Hepatocyte (in vitro differentiated cells): ENCODE measurements at regions not wholly inside any gene's neighbourhood (a gene's known extent, or its start where the extent isn't known, plus 50 kb on each side); places are given as distances from the start of the nearest gene placed in this dataset.

ENCODE experiments used
- DNase-seq: peaks from one replicate; pipeline ENCODE4 v3.0.0-alpha.2; 2016; ENCODE audit warnings: low spot score
- H2AFZ ChIP-seq: fragments of 200-600 bp; sonication (generic); 2 replicates; pipeline ENCODE4 v1.6.0; 2016; ENCODE audit warnings: antibody characterized with exemption, mild to moderate bottlenecking
- H3K27ac ChIP-seq: fragments of 200-600 bp; sonication (generic); 2 replicates; pipeline ENCODE4 v1.5.1; 2016; ENCODE audit warnings: mild to moderate bottlenecking
- H3K27me3 ChIP-seq: fragments of 200-600 bp; sonication (generic); 2 replicates; pipeline ENCODE4 v1.6.1; 2016
- H3K36me3 ChIP-seq: fragments of 200-600 bp; sonication (generic); replicated peaks from 2 replicates; pipeline ENCODE4 v1.5.1; 2016; ENCODE audit warnings: low read depth; ENCODE audit not compliant: insufficient read depth
- H3K4me1 ChIP-seq: fragments of 200-600 bp; sonication (generic); 2 replicates; pipeline ENCODE4 v1.5.1; 2016; ENCODE audit warnings: mild to moderate bottlenecking, moderate library complexity; ENCODE audit not compliant: insufficient read depth
- H3K4me2 ChIP-seq: fragments of 200-600 bp; sonication (generic); 2 replicates; pipeline ENCODE4 v1.6.0; 2016
- H3K4me3 ChIP-seq: fragments of 200-600 bp; sonication (generic); 2 replicates; pipeline ENCODE4 v1.5.1; 2016; ENCODE audit warnings: mild to moderate bottlenecking
- H3K79me2 ChIP-seq: fragments of 200-600 bp; sonication (generic); 2 replicates; pipeline ENCODE4 v1.6.0; 2017; ENCODE audit warnings: mild to moderate bottlenecking
- H3K9me2 ChIP-seq: fragments of 200-600 bp; sonication (generic); replicated peaks from 2 replicates; pipeline ENCODE4 v1.6.0; 2017; ENCODE audit warnings: mild to moderate bottlenecking; ENCODE audit not compliant: insufficient read depth
- H3K9me3 ChIP-seq: fragments of 200-600 bp; sonication (generic); 2 replicates; pipeline ENCODE4 v1.5.1; 2016; ENCODE audit warnings: low read depth, mild to moderate bottlenecking
- H4K20me1 ChIP-seq: fragments of 200-600 bp; sonication (generic); 2 replicates; pipeline ENCODE4 v1.6.0; 2016; ENCODE audit warnings: mild to moderate bottlenecking; ENCODE audit not compliant: insufficient read depth, poor library complexity, severe bottlenecking
- EZH2 ChIP-seq: fragments of 200-600 bp; sonication (generic); IDR thresholded peaks from 2 replicates; pipeline ENCODE4 v1.6.1; 2016; ENCODE audit warnings: antibody characterized with exemption, mild to moderate bottlenecking, borderline replicate concordance
- EZH2phosphoT487 ChIP-seq: fragments of 200-600 bp; sonication (generic); IDR thresholded peaks from one replicate; pipeline ENCODE4 v1.6.1; 2018; ENCODE audit warnings: antibody characterized with exemption, mild to moderate bottlenecking, low read depth, moderate library complexity; ENCODE audit not compliant: unreplicated experiment, severe bottlenecking
- WGBS: methylation state at CpG from one replicate; pipeline ENCODE4 v1.1.6; 2016; ENCODE audit warnings: low lambda C conversion rate; ENCODE audit errors: missing lambda C conversion rate; 5-methylcytosine and 5-hydroxymethylcytosine counted together
- TF ChIP-seq, protein P1 (sequence below): fragments of 200-600 bp; sonication (generic); IDR thresholded peaks from 2 replicates; pipeline ENCODE4 v1.5.1; 2016; ENCODE audit warnings: antibody characterized with exemption, mild to moderate bottlenecking; ENCODE audit not compliant: poor library complexity

DNA sequence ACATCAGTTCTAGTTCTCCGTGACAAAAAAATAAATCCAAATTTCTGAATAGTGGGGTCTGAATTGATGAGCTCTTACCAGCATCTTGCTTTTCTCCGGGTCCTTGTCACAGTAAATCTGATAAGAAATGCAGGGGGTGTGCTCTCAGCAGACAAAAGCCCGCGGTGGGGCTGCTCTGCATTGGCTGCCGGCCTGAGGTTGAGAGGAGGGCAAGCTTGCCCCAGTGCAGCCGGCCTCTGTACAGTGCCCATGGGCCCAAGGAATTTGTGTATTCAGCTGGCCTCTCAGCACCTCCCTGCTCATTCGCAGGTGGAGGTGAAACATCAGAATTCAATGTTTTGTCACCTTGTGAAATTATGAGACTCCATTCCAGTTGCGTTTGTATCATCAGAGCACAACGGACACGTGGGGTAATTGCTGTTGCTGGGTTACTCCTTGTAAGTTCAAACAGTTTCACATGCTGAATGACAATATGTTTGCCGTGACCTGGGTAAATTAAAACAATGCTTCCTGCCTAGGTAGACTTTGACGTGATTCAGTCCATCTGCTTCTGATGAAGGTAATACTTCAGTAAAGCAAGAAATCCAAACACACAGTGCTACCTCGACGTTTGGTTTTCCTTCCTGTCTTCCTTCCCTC, 596.4 kb downstream of the MID1IP1 start:
- H3K36me3 ChIP-seq, result no peaks in the 10 kb centered on the region
- no peaks in the 10 kb centered on the region for H3K79me2 ChIP-seq
- no peaks in the 10 kb centered on the region for H3K9me2 ChIP-seq
- H4K20me1 ChIP-seq, result no peaks in the 10 kb centered on the region
- no peak for DNase-seq
- H3K9me3 ChIP-seq, result no peaks in the 10 kb centered on the region
- H3K27ac ChIP-seq, result no peak overlapping the region
- no peak for TF ChIP-seq EZH2
- TF ChIP-seq, protein P1, sequence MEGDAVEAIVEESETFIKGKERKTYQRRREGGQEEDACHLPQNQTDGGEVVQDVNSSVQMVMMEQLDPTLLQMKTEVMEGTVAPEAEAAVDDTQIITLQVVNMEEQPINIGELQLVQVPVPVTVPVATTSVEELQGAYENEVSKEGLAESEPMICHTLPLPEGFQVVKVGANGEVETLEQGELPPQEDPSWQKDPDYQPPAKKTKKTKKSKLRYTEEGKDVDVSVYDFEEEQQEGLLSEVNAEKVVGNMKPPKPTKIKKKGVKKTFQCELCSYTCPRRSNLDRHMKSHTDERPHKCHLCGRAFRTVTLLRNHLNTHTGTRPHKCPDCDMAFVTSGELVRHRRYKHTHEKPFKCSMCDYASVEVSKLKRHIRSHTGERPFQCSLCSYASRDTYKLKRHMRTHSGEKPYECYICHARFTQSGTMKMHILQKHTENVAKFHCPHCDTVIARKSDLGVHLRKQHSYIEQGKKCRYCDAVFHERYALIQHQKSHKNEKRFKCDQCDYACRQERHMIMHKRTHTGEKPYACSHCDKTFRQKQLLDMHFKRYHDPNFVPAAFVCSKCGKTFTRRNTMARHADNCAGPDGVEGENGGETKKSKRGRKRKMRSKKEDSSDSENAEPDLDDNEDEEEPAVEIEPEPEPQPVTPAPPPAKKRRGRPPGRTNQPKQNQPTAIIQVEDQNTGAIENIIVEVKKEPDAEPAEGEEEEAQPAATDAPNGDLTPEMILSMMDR, result no peak
- TF ChIP-seq EZH2phosphoT487, result no peak
- peaks cover 6% of the 10 kb centered on the region for H3K4me1 ChIP-seq
- H2AFZ ChIP-seq, result no peak overlapping the region
- WGBS, result 54% methylated on average over 14 of the region's 14 CpGs
- no peaks in the 10 kb centered on the region for H3K27me3 ChIP-seq
- no peak overlapping the region for H3K4me2 ChIP-seq
- no peak overlapping the region for H3K4me3 ChIP-seq

DNA sequence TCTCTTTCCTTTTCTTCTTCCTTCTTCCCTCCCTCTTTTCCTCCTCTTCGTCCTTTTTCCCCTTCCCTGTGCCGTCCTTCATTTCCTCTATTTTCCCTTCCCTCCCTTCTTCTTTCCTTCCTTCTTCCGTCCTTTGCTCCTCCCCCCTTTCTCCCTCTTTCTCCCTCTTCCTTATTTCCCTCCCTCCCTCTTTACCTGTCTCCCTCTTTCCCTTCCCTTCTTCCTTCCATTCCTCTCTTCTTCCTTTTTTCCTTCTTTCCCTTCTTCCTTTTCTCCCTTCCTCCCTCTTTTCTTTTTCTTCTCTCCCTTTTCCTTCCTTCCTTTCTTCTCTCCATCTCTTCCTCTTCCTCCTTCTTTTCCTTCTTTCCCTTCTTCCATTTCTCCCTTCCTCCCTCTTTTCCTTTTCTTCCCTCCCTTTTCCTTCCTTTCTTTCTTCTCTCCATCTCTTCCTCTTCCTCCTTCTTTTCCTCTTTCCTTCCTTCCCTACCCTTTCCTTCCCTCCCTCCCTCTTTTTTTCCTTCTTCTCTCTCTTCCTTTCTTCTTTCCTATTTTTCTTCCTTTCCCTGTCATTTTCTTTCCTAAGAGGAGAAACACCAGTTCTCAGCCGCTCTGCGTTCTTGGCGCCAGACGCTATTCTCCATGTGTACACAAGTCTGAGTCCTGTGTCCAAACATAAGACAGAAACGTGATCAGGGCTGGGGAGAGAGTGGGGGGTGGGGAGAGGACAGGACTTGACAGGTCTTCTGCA, 597.1 kb downstream of the MID1IP1 start:
- Histone ChIP-seq H3K36me3 (no peaks in the 10 kb centered on the region), H3K9me3 (no peaks in the 10 kb centered on the region), H3K4me2 (no peak overlapping the region), H4K20me1 (no peaks in the 10 kb centered on the region), H3K79me2 (no peaks in the 10 kb centered on the region), H2AFZ (no peak overlapping the region), H3K4me3 (no peak overlapping the region), H3K4me1 (peaks cover 6% of the 10 kb centered on the region), H3K27ac (no peak overlapping the region), H3K27me3 (no peaks in the 10 kb centered on the region), H3K9me2 (no peaks in the 10 kb centered on the region)
- no peak for TF ChIP-seq EZH2phosphoT487
- WGBS, result 60% methylated on average over 6 of the region's 8 CpGs
- peak; percentile 26 for DNase-seq

DNA sequence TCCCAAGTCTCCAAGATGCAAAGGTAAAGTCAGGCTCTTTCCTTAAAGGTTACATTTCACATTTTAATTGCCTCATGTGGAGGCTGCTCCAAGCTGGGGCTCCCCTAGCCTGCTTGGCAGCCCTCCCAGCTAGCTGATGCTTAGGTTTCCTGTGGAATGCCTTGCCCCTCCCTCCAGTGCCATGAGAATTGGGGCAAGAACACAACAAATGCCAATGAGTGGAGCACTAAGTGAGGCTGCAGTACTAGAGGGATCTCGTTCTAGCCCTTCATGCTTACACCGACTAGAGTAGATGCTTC, 597.7 kb downstream of the MID1IP1 start:
- H3K36me3 ChIP-seq, result no peaks in the 10 kb centered on the region
- H3K9me2 ChIP-seq, result no peaks in the 10 kb centered on the region
- H3K4me2 ChIP-seq, result no peak overlapping the region
- WGBS, result 92% methylated on average over 2 of the region's 2 CpGs
- no peak for DNase-seq
- no peak overlapping the region for H2AFZ ChIP-seq
- H3K79me2 ChIP-seq, result no peaks in the 10 kb centered on the region
- no peaks in the 10 kb centered on the region for H3K27me3 ChIP-seq
- H3K9me3 ChIP-seq, result no peaks in the 10 kb centered on the region
- no peaks in the 10 kb centered on the region for H4K20me1 ChIP-seq
- TF ChIP-seq EZH2 (no peak), EZH2phosphoT487 (no peak)
- TF ChIP-seq, protein P1, result no peak
- no peak overlapping the region for H3K4me3 ChIP-seq
- peaks cover 6% of the 10 kb centered on the region for H3K4me1 ChIP-seq
- H3K27ac ChIP-seq, result no peak overlapping the region

DNA sequence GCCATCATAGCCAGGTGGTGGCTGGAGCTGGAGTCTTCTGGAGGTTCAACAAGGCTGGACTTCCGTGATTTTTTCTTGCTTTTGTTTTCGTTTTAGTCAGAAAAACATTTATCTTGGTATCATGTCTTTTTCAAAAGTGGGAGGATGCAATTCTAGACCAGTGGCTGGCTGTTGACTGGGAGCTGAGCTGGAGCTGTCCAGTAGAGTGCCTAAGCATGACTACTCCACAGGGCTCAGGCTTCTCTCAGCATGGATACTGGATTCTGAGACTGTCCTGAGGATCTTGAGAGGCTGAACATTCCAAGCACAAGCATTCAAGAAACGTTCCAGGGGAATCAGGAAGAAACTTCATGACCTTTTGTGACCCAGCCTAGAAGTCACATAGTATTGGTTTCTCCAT, 598.1 kb downstream of the MID1IP1 start:
- WGBS, result 25% methylated on average over 3 of the region's 3 CpGs
- no peaks in the 10 kb centered on the region for H3K9me3 ChIP-seq
- no peak overlapping the region for H3K4me3 ChIP-seq
- H3K27ac ChIP-seq, result no peak overlapping the region
- H4K20me1 ChIP-seq, result no peaks in the 10 kb centered on the region
- no peaks in the 10 kb centered on the region for H3K79me2 ChIP-seq
- H3K4me2 ChIP-seq, result no peak overlapping the region
- no peaks in the 10 kb centered on the region for H3K9me2 ChIP-seq
- TF ChIP-seq EZH2 (no peak), EZH2phosphoT487 (no peak)
- TF ChIP-seq, protein P1, result no peak
- H3K36me3 ChIP-seq, result no peaks in the 10 kb centered on the region
- no peak for DNase-seq
- peaks cover 6% of the 10 kb centered on the region for H3K4me1 ChIP-seq
- no peaks in the 10 kb centered on the region for H3K27me3 ChIP-seq
- no peak overlapping the region for H2AFZ ChIP-seq
